HG02642 (cell line): ENCODE measurements at regions not wholly inside any gene's neighbourhood (a gene's known extent, or its start where the extent isn't known, plus 50 kb on each side); places are given as distances from the start of the nearest gene placed in this dataset.
"Not testable (repeated sequence)": the region's sequence is repeated elsewhere in the genome, so short reads cannot be mapped to it uniquely, and the experiment has no call there.

Experiments
- ATAC-seq: cut with Tn5 transposase; IDR thresholded peaks from one replicate; pipeline ENCODE4 v1.9.1; 2021; ENCODE audit warnings: mild to moderate bottlenecking; ENCODE audit not compliant: unreplicated experiment, poor library complexity

DNA sequence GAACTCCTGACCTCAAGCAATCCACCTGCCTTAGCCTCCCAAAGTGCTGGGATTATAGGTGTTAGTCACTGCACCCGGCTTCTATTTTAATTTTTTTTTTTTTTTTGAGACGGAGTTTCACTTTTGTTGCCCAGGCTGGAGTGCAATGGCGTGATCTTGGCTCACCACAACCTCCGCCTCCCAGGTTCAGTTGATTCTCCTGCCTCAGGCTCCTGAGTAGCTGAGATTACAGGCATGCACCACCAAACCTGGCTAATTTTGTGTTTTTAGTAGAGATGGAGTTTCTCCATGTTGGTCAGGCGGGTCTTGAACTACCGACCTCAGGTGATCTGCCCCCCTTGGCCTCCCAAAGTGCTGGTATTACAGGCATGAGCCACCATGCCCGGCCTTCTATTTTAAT lies 149.1 kb downstream of the MYCN start:
- not testable (repeated sequence) for ATAC-seq

DNA sequence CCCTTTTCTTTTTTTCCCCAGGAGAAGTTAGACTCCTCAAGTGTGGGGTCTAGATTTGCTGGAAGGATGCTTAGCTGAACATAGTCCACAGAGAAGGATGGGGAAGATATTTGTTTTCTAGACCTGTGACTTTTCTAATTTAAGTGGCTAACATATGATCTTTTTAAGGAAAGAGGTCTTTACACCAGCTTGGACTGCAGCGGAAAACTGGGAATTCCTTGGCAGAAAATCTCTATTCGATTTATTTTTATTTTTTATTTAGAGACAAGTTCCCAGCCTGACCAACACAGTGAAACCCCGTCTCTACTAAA lies 148.4 kb downstream of the MYCN start:
- no peak for ATAC-seq

DNA sequence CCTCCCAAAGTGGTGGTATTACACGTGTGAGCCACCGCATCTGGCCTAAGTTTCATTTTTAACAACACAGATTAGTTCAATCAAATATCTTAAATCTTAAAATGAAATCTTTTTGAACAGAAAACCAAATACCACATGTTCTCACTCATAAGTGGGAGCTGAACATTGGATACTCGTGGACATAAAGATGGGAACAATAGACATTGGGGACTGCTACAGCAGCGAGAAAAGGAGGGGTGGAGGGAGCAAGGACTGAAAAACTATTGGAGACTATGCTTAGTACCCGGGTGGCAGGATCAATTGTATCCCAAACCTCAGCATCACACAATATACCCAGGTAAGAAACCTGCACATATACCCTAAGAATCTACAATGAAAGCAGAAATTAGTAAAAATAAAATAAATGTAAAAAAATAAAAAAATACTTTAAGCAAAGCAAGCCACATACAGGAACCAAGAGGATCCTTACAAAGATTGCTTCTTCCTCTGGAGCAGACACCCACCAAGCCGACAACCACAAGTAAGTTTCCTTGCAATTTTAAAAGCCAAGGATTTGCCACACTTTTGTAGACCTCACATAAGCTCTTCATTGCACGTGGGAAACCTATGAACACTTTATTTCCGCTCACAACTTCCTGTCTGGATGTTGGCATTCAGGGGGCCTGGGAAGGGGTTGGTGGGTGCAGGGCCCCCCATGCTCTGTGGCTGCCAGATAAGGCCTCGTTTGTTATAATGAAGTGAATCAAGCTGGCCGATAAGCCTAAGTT lies 147.9 kb downstream of the MYCN start:
- no peak for ATAC-seq

DNA sequence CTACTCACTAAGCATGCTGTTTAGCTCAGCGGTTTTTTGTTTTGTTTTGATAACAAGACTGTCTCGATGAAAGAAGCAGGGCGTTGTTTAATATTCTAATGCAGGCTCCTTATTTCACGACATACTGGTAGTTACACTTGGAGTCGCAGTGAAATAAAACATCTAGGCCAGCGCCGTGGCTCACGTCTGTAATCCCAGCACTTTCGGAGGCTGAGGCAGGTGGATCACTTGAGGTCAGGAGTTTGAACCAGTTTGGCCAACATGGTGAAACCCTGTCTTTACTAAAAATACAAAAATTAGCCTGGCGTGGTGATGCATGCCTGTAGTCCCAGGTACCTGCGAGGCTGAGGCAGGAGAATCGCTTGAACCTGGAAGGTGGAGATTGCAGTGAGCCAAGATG lies 145.8 kb downstream of the MYCN start:
- ATAC-seq = not testable (repeated sequence)

DNA sequence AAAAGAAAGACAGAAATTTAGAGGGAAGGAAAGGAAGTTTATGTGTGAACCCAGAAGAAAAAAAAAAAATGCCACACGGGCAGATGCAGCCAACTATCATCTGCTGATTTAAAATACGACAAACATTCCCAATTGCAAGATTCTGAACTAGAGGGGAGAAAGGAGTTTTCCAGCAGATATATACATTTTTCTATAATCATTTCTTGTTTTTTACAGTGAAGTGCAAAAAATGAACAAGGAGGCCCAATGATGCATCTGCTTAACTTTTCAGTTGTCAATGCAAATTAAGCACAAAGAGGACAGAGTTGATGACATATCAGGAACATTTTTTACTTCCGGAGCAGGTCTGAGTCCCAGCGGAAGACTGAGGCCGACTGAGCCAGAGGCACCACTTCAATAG lies 144.7 kb downstream of the MYCN start:
- no peak for ATAC-seq

DNA sequence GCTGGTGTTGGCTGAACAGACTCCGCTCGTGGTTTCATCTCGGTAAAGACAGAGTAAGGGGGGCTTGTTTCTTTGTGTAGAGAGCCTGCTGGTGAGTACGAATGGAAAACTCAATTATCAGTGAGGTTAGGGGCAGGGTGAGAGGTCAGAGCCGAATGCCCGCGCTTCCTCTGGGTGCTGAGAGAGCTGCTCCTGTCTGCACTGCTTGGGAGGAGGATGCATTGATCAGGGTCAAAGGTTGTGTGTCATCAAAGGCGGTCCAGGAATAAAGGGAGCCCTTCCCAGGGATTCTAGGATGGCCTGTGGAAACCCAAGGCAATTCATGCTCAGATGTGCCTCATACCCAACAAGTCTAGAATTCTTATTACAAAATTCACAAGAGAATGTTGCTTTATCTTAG lies 143.9 kb downstream of the MYCN start:
- no peak for ATAC-seq

DNA sequence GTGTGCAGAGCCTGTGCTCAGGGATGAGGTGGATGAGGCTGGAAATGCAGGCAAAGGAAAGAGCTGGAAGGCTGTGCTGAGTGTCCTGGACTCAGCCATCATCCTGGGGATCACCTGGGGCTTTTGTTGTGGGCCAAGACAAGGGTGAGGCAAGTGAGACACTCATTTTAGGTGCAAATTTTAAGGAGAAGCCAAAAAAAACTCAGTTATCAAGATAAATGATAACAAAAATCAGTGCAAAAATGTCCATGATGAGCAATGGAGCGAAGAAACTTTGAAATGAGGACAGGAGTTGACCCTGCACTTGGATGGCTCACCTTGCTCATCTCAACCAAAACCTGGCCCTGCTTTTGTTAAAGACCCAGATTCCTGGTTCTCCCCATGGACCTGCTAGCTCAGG lies 141.9 kb downstream of the MYCN start:
- no peak for ATAC-seq

DNA sequence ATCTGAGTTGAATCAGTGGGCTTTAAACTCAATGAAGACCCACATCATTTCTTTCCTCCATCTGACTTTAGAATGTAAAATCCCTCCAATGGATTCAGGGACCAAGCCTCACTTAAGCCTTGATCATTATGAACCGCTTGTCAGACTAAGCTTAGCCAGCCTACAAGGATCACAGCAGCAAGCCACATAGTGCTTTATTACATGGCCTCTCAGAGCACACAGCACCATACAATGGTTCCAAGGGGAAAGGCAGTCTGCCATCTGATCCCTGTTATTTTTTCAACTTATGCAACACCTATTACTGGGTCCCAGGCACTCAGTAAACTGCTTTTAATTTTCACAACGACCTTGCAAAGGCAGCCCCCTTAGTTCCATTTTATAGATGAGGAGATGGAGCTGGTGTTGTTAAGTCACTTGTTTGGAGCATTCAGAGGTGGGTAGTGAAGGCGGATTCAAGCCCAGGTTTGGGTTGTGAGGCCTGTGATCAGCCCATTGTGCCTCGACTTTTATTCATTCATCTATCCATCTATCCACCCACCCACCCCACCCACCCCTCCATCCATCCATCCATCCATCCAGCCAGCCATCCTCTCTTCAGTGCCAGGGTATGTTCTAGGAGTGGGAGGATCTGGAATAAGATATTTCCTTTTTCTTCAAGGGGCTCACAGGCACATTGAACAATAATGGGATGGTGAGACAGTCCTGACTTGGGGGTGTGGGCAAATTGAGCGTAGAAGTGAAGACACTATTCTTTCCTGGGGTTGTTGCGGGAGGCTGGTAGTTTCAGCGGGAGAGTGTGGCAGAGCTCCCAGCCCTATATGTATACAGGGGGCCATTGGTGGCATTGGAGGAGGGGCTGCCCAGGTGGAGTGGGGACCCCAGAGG lies 141.2 kb downstream of the MYCN start:
- no peak for ATAC-seq

DNA sequence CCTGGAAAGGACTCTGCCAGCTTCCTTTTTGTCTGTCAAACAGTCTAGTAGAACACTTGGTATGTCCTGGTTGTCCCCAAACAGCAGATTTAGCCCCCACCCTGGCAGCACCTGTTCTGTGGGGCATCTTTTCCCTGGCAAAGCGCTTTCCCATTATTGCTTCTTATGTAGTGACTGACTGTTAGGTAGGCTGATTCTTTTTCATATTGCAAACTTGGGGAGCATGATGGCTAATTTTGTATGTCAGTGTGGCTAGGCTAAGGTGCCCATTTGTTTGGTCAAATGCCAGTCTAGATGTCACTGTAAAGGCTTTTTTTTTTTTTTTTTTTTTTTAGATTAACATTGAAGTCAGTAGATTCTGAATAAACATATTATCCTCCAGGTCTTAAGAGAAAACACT lies 140.2 kb downstream of the MYCN start:
- no peak for ATAC-seq

DNA sequence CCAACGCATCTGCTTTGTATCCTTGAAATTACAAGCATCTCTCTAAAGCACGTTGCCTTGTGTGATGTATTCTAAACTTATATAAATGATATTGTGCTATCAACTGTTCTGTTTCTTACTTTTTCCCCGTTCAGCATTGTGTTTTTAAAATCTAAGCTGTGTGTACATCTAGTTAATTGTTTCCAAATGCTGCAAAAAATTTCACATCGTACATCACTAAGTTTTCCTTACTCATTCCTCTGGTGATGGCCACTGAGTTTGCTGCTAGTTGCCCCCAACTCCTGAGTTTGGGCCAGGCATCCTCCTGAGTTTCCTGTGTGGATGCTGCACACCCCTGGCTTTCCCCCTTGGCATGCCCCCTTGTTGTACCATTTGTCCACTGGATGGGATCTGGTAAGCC lies 139.7 kb downstream of the MYCN start:
- no peak for ATAC-seq

DNA sequence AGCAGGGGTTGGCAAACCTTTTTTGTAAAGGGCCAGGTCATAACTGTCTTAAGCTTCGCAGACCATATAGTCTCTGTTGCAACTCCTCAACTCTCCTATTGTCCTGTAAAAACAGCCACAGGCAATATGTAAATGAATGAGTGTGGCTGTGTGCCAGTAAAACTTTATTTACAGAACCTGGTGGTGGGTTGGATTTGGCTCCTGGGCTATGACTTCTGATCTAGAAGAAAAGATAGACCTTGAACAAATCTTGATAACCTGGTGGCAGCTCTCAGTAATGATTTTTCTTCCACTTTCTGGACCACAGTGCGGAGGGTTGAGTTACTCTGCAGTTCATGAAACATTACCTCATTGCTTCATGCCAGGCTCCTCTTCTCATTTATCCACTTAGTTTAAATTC lies 139.3 kb downstream of the MYCN start:
- no peak for ATAC-seq

DNA sequence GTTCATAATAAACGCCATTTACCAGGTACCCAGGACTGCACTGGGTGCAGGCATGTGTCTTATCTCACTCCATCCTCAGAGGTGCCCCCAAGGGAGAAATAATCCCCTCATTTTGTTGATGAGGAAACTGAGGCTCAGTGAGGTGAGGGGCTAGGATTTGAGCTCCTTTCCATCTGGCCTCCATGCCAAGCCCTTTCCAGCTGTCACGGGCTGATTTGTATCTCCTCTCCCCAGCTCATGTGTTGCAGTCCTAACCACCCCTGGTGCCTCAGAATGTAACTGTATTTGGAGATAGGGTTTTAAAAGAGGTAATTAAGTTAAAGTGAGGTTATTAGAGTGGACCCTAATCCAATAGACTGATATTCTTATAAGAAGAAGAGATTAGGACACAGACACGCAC lies 137.3 kb downstream of the MYCN start:
- ATAC-seq = no peak

DNA sequence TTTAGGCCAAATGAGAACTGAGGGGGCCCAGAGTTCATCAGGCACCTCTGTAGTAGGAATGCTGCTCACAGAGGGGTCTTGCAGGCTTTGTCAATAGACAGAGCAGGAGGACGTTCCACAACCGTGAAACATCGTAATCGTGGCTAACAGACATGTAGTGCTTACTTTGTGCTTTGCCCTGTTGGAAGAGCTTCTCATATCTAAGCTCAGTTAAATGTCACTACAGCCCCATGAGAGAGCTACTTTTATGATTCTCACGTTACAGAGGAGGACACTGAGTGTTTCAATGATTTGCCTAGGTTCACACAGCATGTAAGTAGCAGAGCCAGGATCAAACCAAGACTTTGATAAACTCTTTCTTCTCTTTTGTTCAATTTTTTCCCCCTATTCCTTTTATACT lies 136.6 kb downstream of the MYCN start:
- no peak for ATAC-seq

DNA sequence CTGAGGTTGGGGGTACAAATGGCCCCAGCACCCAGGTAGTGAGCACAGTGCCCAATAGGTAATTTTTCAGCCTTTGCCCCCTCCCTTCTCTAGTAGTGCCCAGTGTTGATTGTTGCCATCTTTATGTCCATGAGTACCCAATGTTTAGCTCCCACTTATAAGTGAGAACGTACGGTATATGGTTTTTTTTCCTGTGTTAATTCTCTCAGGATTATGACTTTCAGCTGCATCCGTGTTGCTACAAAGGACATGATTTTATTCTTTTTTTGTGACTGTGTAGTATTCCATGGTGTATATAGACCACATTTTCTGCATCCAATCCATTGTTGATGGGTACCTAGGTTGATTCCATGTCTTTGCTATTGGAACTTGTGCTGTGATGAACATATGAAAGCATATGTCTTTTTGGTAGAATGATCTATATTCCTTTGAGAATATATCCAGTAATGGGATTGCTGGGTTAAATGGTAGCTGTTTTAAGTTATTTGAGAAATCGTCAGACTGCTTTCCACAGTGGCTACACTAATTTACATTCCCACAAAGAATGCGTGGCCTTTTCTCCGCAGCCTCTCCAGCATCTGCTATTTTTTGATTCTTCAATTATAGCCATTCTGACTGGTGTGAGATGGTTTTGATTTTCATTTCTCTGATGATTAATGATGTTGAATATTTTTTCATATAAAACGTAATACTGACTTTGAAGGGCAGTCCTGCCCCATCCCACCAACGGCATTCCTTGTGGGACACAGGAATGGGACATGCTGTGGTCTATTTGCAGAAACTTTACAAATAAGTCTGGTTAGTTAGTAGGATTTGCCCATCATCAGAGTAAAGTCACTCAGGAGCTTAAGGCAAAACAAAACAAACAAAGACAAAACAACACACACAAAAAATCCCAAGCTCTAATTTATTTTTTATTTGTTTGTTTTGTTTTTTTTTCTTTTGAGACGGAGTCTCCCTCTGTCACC lies 135.0 kb downstream of the MYCN start:
- ATAC-seq = no peak

DNA sequence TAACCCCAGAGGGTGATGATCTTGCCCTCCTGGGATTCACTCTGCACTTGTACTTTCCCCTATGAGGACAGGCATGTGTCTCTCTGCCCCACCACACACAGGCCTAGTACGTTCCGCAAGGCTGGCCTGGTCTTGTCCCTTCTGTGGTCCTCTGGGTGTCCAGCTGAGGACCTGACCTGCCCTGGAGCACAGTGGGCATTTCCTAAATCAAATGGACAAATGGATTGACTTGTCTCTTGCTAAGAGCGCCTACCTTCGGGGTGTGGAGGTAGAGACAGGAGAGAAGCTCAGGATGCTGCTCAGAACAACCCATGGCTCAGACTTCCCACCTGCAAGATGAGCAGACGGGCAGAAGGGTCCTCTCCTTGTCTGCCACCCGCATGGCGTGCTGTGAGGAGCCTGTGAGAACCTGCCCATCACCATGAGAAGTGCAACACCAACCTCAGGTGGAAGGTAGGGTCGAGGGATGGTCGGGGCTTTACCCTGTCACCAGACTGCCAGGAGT lies 133.6 kb downstream of the MYCN start:
- ATAC-seq = no peak

DNA sequence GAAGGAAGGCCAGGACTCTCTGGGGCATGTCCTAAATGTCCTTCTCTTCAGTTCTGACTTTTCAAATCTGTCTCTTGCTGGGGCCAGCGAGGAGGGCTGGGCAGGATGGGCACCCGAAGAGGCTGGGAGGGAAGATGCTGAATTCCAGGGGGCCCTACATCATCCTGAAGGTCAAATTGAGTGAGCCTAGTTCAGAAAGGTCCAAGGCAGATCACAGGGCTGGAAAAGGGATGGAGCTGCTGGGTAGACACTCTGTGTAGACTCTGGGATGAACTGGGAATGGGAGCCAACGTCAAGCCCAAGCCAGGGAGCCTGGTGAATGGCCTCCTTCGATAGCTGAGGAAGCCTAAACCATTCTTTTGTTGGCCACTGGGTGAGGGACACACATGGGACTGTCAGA lies 133.1 kb downstream of the MYCN start:
- no peak for ATAC-seq

DNA sequence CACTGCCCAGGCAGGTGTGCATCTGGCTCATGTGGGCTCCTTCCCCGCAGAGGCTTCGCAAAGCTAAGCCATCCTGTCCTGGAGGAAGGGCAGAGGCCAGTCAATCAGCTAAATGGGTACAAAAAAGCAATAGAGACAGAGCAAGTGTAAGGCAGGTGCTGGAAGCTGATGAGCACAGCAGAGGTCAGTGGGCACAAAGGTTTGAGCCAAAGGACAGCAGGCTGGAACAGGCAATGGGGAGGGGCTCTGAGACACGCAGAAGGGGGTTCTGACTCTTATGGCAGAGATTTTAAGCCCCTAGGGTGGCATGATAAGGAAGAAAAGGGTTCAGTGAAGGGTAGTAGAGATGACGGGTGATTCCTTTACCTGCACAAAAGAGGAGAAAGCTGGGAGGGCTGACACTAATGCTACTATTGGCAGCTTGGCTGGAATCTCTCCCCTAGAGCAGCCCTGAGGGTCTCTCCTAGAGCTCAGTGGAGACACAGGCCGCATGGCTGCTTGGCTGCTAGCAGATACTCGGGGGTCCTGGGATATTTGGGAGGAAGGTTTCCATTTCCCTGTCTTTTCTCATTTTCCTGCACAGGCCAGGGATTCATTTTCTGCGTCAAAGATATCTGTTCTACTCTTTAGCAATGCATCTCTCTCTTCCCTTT lies 132.4 kb downstream of the MYCN start:
- no peak for ATAC-seq

DNA sequence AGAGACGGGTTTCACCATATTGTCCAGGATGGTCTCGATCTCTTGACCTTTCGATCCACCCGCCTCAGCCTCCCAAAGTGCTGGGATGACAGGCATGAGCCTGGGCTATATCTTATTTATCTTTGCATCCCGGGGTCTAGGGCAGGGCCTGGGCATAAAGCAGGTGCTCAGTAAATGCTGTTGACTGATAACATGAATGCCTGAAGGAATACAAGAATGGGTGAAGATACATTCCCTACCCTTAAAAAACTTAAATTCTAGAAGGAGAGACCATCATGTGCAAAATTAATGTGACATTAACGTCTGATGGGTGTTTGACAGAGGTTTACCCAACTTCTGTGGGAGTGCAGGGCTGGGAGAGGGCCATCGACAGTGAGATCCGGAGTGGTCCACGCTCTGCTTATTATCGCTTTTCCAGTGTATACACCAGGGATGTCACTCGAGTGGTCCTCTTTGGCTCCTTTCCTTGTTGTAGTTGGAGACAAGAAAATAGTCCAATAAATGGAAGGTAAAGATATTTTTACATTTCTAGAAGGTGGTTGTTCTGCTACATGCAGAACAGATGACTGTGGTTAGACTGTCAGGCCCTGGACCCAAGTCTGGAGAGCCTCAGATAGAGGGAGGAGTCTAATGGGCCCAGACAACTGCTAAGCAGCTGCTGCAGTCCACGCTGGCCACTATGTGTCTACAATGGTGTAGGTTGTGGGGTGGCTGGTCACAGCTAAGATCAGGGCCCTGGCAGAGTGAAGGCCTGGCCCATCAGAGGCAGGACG lies 131.7 kb downstream of the MYCN start:
- no peak for ATAC-seq
